GM18951 (cell line): ENCODE measurements at regions not wholly inside any gene's neighbourhood (a gene's known extent, or its start where the extent isn't known, plus 50 kb on each side); places are given as distances from the start of the nearest gene placed in this dataset.
"Not testable (repeated sequence)": the region's sequence is repeated elsewhere in the genome, so short reads cannot be mapped to it uniquely, and the experiment has no call there.

Source experiments
- POLR2A ChIP-seq: IDR thresholded peaks from 4 replicates; pipeline ENCODE4 v1.6.1; 2011; ENCODE audit warnings: mild to moderate bottlenecking; ENCODE audit not compliant: insufficient read length, insufficient read depth; ENCODE audit errors: extremely low read depth
- in situ Hi-C: fragments of 300-500 bp; cut with MboI; formaldehyde crosslinking; loops from one replicate; pipeline ENCODE4 v1.12.0; 2022; ENCODE audit warnings: low sequenced_read_pairs, mixed read lengths, inconsistent platforms; ENCODE audit not compliant: unreplicated experiment

DNA sequence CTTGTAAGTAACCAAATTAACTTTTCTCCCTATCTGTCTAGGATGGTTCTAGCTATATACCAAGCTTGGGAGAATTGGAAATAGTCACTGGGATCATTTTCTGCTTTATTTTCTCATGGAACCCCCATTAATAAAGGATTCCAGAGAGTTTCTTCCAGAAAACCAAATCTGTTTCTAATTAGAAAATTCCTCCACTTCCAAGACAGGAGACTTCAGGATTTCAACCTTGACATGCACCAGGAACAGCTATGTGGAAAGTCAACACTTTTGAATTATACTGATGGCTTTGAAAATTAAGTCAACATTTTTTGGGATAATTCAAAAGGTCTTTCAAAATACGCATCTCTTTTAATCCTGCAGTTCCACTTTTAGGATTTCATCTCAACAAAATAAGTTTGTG is 138.3 kb downstream of the MEX3B start:
- TF ChIP-seq POLR2A = no peak
- in situ Hi-C loops = no loop called here

- in situ Hi-C loops = no loop called here
Observed at GRCh38 chr15:81905889-81906288, 139.9 kb downstream of the MEX3B start.

GRCh38 chr15:81901319-81901718 is 144.5 kb downstream of the MEX3B start:
- TF ChIP-seq POLR2A = no peak
- in situ Hi-C loops = no loop called here

More at GRCh38 chr15:81905889-81906288, 139.9 kb downstream of the MEX3B start:
- no peak for TF ChIP-seq POLR2A

DNA sequence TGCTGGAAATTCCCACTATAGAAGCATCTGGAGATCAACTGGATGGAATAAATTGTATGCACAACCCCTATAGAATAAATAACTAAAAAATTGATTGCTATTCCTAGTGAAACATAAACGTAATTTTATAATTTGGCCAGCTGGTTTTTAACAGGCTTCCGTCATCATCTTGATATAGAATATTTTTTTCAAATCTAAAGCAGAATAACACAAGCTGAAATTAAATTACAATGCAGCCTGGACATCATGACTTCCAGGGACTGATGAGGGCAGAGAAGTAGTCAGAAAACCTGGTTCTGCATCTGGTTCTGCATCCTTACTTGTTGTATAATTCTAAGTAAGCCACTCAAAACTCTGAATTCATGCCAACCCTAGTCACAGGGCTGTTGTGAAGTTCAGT is 146.1 kb downstream of the MEX3B start:
- no peak for TF ChIP-seq POLR2A
- in situ Hi-C loops = no loop called here

- in situ Hi-C loops = no loop called here
- TF ChIP-seq POLR2A = no peak
Observed at GRCh38 chr15:81899024-81899423, 146.8 kb downstream of the MEX3B start.

GRCh38 chr15:81897057-81897677 is 148.7 kb downstream of the MEX3B start:
- TF ChIP-seq POLR2A = no peak
- in situ Hi-C loops = no loop called here

- in situ Hi-C loops = no loop called here
Observed at GRCh38 chr15:81896356-81896755, 149.5 kb downstream of the MEX3B start.

DNA sequence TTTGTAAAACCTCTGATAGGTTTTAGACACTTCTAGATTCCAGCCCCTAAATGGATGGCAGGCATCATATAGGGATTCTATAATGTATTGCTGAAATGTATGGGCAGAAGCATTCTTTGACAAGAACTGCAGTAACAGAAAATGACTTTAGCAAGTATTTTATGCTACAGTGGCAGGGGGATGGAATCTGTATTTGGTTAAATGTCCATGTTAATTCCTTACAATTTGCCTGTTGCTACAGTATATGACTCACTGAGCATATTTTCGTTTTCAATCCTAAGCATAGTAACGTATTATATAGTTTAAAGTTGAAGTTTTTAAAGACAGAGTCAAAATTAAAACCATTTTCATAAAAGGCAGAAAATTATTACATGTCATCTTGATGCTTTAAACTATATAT is 150.1 kb downstream of the MEX3B start:
- in situ Hi-C loops = no loop called here

More at GRCh38 chr15:81896356-81896755, 149.5 kb downstream of the MEX3B start:
- TF ChIP-seq POLR2A = no peak

GRCh38 chr15:81894061-81894460 is 151.8 kb downstream of the MEX3B start:
- in situ Hi-C loops = no loop called here
- TF ChIP-seq POLR2A = no peak

More for the DNA sequence above, 150.1 kb downstream of the MEX3B start:
- TF ChIP-seq POLR2A = no peak

GRCh38 chr15:81893182-81893835 is 152.5 kb downstream of the MEX3B start:
- no peak for TF ChIP-seq POLR2A

DNA sequence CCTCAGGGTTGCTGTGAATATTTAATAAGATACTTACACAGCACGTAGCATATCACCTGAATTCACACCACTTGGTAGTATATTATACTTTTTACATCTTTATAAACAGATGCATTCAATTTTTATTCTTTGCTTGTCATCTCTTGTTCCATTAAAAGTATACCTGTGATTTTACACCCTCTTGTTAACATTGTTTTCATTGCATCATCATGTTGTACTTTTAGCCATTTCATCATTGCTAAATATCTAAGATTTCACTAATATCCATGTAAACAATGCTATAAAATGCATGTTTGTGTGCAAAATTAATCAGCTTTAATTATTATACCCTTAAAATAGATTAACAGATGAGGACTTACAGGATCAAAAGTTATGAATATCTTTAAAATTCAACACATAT is 155.3 kb downstream of the MEX3B start:
- in situ Hi-C loops = no loop called here
- TF ChIP-seq POLR2A = no peak

More at GRCh38 chr15:81893182-81893835, 152.5 kb downstream of the MEX3B start:
- in situ Hi-C loops = no loop called here

DNA sequence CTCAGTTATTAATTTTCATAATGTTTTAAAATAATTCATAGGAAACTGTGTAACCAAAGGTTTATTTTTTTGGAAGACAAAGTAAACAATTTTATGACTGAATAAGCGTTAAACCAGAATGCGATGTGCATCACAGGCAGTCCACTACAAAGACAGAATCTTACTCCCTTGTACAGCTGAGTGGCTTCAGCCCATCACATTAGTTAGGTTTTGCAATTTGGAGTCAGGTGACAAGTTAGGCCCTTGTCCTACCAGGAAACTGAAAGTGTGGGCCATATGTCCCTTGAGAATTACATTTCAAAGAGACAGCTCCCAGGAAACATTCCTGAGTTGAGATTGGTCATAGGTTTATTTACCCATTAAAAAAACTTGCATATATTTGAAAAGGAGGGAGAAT is 156.3 kb downstream of the MEX3B start:
- TF ChIP-seq POLR2A = no peak
- in situ Hi-C loops = no loop called here

DNA sequence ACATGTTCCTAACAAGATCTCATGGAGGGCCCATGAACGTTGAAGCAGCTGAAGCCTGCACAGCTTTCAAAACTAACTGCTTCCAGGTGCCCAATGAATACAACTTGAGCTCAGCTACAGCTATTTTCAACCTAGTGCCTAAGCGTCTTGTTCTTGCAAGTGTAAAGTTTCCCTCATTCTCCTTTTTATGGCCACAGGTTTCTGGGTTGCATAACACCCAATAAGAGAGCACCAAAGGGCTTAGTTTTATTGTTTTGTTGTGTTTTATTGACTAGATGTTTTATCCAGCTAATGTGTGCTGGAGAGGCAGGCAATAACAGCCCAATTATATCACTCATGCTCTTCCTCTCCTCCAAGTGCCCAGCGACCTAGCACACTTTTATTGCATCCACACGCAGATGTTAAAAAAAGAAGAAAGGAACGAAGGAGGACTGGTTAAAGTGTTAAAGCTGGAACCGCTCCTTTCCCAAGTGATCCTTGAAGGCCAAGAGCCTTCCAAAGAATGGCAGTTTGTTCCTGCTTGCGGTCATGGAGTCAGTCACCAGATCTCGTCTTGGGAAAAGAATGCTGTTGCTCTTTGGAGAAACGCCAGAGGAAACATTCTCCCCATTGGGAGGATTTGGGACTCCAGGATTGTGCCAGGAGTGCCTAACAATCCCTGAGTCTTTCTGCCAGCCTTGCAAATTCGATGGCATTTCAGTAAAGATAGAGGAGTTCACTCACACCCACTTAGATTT is 156.9 kb downstream of the MEX3B start:
- in situ Hi-C loops = no loop called here
- TF ChIP-seq POLR2A = no peak

DNA sequence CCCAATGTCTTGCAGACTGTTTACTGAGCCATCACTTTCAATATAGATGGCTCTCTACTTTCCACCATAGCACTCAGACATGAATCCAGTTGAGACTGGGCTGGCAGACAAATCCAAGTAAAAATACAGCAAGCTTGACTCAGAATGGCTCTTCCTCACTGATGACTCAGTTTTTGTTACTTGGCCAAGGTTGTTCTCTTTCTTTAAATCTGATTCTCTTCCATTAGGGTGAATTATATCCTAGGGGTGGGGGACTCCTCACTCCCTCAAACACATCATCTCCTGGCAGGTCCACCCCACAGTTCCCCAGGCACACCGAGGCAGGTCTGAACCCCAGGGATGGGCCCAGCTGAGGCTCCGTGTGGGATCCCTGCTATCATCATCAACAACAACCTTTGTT is 157.9 kb downstream of the MEX3B start:
- no peak for TF ChIP-seq POLR2A
- in situ Hi-C loops = no loop called here

- in situ Hi-C loops = not testable (repeated sequence)
Observed at GRCh38 chr15:81887188-81887587, 158.6 kb downstream of the MEX3B start.
